ENCODE measurements at regions not wholly inside any gene's neighbourhood (a gene's known extent, or its start where the extent isn't known, plus 50 kb on each side); places are given as distances from the start of the nearest gene placed in this dataset.

GRCh38 chr6:81051952-81052351 is 700.5 kb downstream of the TENT5A start:
- WGBS, 2 donors = 69 to 81% methylated on average over 8 of the region's 8 CpGs
- Histone ChIP-seq H3K36me3 (ENCODE audit: low read depth, missing control alignments) (no peaks in the 10 kb centered on the region), H3K4me3 (no peak overlapping the region), H3K4me1 (no peaks in the 10 kb centered on the region), H3K9me3 (no peaks in the 10 kb centered on the region), H3K27me3 (no peaks in the 10 kb centered on the region), H3K27ac (no peak overlapping the region)
- no peak for TF ChIP-seq POLR2A (IDR thresholded peaks at IDR 0.05)
- TF ChIP-seq, protein P1, sequence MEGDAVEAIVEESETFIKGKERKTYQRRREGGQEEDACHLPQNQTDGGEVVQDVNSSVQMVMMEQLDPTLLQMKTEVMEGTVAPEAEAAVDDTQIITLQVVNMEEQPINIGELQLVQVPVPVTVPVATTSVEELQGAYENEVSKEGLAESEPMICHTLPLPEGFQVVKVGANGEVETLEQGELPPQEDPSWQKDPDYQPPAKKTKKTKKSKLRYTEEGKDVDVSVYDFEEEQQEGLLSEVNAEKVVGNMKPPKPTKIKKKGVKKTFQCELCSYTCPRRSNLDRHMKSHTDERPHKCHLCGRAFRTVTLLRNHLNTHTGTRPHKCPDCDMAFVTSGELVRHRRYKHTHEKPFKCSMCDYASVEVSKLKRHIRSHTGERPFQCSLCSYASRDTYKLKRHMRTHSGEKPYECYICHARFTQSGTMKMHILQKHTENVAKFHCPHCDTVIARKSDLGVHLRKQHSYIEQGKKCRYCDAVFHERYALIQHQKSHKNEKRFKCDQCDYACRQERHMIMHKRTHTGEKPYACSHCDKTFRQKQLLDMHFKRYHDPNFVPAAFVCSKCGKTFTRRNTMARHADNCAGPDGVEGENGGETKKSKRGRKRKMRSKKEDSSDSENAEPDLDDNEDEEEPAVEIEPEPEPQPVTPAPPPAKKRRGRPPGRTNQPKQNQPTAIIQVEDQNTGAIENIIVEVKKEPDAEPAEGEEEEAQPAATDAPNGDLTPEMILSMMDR (IDR thresholded peaks at IDR 0.05) = no peak
- intact Hi-C loops (cut with DNase I; ENCODE audit: low total_unique reads) = no loop called here
- no peak for DNase-seq

DNA sequence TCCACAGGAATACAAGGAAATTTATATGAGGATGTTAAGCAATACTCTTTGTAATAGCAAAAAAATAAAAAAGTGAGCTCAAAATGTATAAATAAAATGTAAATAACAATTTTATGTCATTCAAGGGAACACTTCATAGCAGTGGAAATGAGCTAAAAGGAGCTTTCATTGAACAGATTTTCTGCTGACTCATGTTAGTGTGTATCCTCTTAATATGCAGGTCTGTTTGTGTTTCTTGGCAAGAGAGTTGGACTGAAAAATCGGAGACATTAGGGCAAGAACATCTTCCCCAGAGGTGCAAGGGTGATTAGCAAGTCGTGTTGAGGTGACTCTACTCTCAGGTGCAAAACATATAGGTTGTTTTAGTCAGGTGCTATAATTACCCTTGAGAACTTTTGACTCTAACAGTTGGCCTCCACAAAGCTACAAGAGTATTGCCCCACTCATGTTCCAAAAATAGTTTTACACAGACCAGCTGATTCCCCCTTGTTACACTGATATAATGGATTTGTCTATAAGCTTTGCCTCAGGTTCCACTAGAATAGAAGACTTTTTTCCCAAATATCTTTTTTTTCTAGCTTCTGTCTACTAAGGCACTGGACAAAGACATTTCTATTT is 702.9 kb downstream of the TENT5A start:
- TF ChIP-seq, protein P1 (IDR thresholded peaks at IDR 0.05) = no peak
- TF ChIP-seq POLR2A (IDR thresholded peaks at IDR 0.05) = no peak
- no peak for DNase-seq
- 61 to 64% methylated on average over 2 of the region's 2 CpGs for WGBS, 2 donors

GRCh38 chr6:81031416-81031815 is 721.1 kb downstream of the TENT5A start:
- WGBS, 2 donors = 15 to 20% methylated on average over 2 of the region's 2 CpGs
- intact Hi-C loops (cut with DNase I; ENCODE audit: low total_unique reads) = no loop called here

More for the DNA sequence above, 702.9 kb downstream of the TENT5A start:
- no peak overlapping the region for H3K27ac ChIP-seq
- no peaks in the 10 kb centered on the region for H3K4me1 ChIP-seq
- no peaks in the 10 kb centered on the region for H3K36me3 ChIP-seq (ENCODE audit: low read depth, missing control alignments)
- H3K9me3 ChIP-seq = no peaks in the 10 kb centered on the region
- H3K4me3 ChIP-seq = no peak overlapping the region
- intact Hi-C loops (cut with DNase I; ENCODE audit: low total_unique reads) = no loop called here
- no peaks in the 10 kb centered on the region for H3K27me3 ChIP-seq

GRCh38 chr6:81026041-81026553 is 726.4 kb downstream of the TENT5A start:
- H3K27ac ChIP-seq = no peak overlapping the region
- no peaks in the 10 kb centered on the region for H3K36me3 ChIP-seq (ENCODE audit: low read depth, missing control alignments)
- H3K4me1 ChIP-seq = no peaks in the 10 kb centered on the region
- no peaks in the 10 kb centered on the region for H3K9me3 ChIP-seq
- TF ChIP-seq, protein P1 (IDR thresholded peaks at IDR 0.05) = no peak
- TF ChIP-seq POLR2A (IDR thresholded peaks at IDR 0.05) = no peak
- H3K27me3 ChIP-seq = no peaks in the 10 kb centered on the region
- no peak overlapping the region for H3K4me3 ChIP-seq
- WGBS, 2 donors = 70 to 72% methylated on average over 2 of the region's 2 CpGs
- intact Hi-C loops (cut with DNase I; ENCODE audit: low total_unique reads) = no loop called here
- DNase-seq = no peak

More at GRCh38 chr6:81031416-81031815, 721.1 kb downstream of the TENT5A start:
- no peaks in the 10 kb centered on the region for H3K4me1 ChIP-seq
- H3K9me3 ChIP-seq = no peaks in the 10 kb centered on the region
- DNase-seq = peak; percentile 14
- H3K27ac ChIP-seq = no peak overlapping the region
- TF ChIP-seq, protein P1 (IDR thresholded peaks at IDR 0.05) = no peak
- TF ChIP-seq POLR2A (IDR thresholded peaks at IDR 0.05) = no peak
- no peaks in the 10 kb centered on the region for H3K36me3 ChIP-seq (ENCODE audit: low read depth, missing control alignments)
- H3K27me3 ChIP-seq = no peaks in the 10 kb centered on the region
- no peak overlapping the region for H3K4me3 ChIP-seq

DNA sequence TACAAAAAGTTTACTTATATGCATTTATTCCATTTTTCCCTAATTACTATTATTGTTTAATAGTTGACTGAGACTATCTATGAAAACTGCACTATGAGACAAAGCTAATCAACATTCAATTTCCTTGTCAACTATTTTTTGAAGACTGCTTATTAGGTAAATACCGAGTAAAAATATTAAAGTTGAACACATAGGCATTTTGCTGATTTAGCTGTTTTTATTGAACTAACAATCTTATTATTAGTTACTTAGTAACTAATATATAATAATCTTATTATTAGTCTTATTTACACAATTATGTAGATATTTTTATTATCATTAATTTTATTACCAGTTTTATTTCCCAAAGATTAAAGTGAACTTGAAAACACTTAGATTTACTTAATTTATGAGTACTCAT is 728.8 kb downstream of the TENT5A start:
- H3K4me3 ChIP-seq = no peak overlapping the region
- intact Hi-C loops (cut with DNase I; ENCODE audit: low total_unique reads) = no loop called here
- no peak for TF ChIP-seq POLR2A (IDR thresholded peaks at IDR 0.05)
- TF ChIP-seq, protein P1 (IDR thresholded peaks at IDR 0.05) = no peak
- no peaks in the 10 kb centered on the region for H3K36me3 ChIP-seq (ENCODE audit: low read depth, missing control alignments)
- H3K4me1 ChIP-seq = no peaks in the 10 kb centered on the region
- no peak overlapping the region for H3K27ac ChIP-seq
- H3K27me3 ChIP-seq = no peaks in the 10 kb centered on the region
- H3K9me3 ChIP-seq = no peaks in the 10 kb centered on the region
- DNase-seq = no peak
- WGBS, 2 donors = 40 to 97% methylated on average over 1 of the region's 1 CpG

All from testis (tissue), 2 donors.